HL-60 (cell line): ENCODE measurements at regions not wholly inside any gene's neighbourhood (a gene's known extent, or its start where the extent isn't known, plus 50 kb on each side); places are given as distances from the start of the nearest gene placed in this dataset.

ENCODE experiments used
- GABPA ChIP-seq: IDR thresholded peaks from 2 replicates; pipeline ENCODE4 v1.6.1; 2012; ENCODE audit warnings: low read depth
- POLR2AphosphoS5 ChIP-seq: IDR thresholded peaks from 2 replicates; pipeline ENCODE4 v1.6.1; 2012; ENCODE audit warnings: low read depth
- SPI1 ChIP-seq: IDR thresholded peaks from 2 replicates; pipeline ENCODE4 v1.6.1; 2012; ENCODE audit warnings: low read depth, mild to moderate bottlenecking, borderline replicate concordance
- TF ChIP-seq, protein P1 (sequence below): IDR thresholded peaks from one replicate; pipeline ENCODE4 v1.5.1; 2011; ENCODE audit warnings: low read length, control low read depth, inconsistent platforms; ENCODE audit not compliant: insufficient read depth
- TF ChIP-seq, protein P2 (sequence below): IDR thresholded peaks from 2 replicates; pipeline ENCODE4 v1.6.1; 2012; ENCODE audit warnings: low read depth; ENCODE audit not compliant: insufficient replicate concordance

DNA sequence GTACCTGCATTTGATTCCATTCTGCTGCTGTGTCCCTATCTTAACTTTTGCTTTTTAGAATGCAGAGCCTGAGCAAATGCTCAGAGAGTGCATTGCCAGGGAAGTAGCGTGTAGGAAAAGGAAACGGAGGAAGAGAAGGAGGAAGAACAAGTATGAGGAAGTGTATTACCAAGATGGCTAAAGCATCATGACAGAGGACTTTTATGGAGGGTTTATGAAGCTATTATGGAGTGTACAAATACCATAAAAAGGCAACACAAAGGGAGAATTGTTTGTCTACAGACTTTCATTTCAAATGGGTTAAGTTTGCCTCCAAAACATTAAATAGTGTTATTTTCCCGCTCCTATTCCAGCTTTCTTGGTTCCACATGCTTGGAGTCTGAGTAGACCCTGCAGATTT is 1899.8 kb upstream of the NUDT12 start:
- TF ChIP-seq, protein P1, sequence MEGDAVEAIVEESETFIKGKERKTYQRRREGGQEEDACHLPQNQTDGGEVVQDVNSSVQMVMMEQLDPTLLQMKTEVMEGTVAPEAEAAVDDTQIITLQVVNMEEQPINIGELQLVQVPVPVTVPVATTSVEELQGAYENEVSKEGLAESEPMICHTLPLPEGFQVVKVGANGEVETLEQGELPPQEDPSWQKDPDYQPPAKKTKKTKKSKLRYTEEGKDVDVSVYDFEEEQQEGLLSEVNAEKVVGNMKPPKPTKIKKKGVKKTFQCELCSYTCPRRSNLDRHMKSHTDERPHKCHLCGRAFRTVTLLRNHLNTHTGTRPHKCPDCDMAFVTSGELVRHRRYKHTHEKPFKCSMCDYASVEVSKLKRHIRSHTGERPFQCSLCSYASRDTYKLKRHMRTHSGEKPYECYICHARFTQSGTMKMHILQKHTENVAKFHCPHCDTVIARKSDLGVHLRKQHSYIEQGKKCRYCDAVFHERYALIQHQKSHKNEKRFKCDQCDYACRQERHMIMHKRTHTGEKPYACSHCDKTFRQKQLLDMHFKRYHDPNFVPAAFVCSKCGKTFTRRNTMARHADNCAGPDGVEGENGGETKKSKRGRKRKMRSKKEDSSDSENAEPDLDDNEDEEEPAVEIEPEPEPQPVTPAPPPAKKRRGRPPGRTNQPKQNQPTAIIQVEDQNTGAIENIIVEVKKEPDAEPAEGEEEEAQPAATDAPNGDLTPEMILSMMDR, result no peak
- TF ChIP-seq POLR2AphosphoS5, result no peak
- TF ChIP-seq, protein P2, sequence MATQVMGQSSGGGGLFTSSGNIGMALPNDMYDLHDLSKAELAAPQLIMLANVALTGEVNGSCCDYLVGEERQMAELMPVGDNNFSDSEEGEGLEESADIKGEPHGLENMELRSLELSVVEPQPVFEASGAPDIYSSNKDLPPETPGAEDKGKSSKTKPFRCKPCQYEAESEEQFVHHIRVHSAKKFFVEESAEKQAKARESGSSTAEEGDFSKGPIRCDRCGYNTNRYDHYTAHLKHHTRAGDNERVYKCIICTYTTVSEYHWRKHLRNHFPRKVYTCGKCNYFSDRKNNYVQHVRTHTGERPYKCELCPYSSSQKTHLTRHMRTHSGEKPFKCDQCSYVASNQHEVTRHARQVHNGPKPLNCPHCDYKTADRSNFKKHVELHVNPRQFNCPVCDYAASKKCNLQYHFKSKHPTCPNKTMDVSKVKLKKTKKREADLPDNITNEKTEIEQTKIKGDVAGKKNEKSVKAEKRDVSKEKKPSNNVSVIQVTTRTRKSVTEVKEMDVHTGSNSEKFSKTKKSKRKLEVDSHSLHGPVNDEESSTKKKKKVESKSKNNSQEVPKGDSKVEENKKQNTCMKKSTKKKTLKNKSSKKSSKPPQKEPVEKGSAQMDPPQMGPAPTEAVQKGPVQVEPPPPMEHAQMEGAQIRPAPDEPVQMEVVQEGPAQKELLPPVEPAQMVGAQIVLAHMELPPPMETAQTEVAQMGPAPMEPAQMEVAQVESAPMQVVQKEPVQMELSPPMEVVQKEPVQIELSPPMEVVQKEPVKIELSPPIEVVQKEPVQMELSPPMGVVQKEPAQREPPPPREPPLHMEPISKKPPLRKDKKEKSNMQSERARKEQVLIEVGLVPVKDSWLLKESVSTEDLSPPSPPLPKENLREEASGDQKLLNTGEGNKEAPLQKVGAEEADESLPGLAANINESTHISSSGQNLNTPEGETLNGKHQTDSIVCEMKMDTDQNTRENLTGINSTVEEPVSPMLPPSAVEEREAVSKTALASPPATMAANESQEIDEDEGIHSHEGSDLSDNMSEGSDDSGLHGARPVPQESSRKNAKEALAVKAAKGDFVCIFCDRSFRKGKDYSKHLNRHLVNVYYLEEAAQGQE, result no peak
- no peak for TF ChIP-seq GABPA
- no peak for TF ChIP-seq SPI1
